GM13976 (cell line): ENCODE measurements at regions not wholly inside any gene's neighbourhood (a gene's known extent, or its start where the extent isn't known, plus 50 kb on each side); places are given as distances from the start of the nearest gene placed in this dataset.

Experiments used
- DNase-seq: peaks from one replicate; pipeline ENCODE4 v3.0.0; 2012; ENCODE audit warnings: low spot score
- in situ Hi-C: fragments of 300-500 bp; cut with MboI; formaldehyde crosslinking; loops from one replicate; pipeline ENCODE4 v1.12.0; 2022; ENCODE audit warnings: low sequenced_read_pairs, mixed read lengths, inconsistent platforms; ENCODE audit not compliant: unreplicated experiment
- TF ChIP-seq, protein P1 (sequence below): IDR thresholded peaks from 2 replicates; pipeline ENCODE4 v1.5.1; 2012; ENCODE audit warnings: borderline replicate concordance, mild to moderate bottlenecking; ENCODE audit not compliant: insufficient read depth; ENCODE audit errors: extremely low read depth, missing control alignments, control extremely low read depth

DNA sequence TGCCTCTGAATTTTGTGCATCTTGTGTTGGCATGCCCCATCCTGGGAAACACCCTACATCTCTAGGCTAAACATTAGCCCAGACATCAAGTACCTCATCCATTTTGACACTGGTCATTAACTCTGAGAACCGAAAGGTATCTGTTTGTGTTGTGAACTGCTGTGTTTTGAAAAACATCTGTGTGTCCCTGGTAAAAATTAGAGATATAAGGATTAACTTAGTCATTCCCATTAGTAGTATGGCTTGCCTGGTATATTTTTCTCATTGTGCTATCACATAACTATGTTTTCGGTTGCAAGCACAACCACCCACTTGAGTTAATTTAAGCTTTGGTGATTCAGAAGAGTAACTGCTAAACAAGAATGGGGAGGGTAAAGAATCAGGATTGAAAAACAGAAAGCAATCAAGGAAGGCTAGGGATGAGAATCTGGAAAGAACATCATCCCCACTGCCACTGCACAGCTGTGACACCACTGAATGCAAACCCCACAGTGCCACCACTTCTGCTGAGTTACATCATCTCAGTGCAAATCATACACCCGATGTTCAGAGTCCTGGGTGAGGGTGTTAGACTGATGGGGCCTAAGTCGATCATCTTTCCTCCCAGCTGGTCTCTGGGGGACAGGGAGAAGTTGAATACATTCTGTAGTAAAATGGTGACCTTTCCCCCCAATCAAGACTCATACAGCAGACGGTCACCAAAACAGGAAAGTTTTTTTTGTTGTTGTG is 234.0 kb downstream of the EPHA4 start:
- no peak for DNase-seq
- in situ Hi-C loops, result no loop called here
- TF ChIP-seq, protein P1, sequence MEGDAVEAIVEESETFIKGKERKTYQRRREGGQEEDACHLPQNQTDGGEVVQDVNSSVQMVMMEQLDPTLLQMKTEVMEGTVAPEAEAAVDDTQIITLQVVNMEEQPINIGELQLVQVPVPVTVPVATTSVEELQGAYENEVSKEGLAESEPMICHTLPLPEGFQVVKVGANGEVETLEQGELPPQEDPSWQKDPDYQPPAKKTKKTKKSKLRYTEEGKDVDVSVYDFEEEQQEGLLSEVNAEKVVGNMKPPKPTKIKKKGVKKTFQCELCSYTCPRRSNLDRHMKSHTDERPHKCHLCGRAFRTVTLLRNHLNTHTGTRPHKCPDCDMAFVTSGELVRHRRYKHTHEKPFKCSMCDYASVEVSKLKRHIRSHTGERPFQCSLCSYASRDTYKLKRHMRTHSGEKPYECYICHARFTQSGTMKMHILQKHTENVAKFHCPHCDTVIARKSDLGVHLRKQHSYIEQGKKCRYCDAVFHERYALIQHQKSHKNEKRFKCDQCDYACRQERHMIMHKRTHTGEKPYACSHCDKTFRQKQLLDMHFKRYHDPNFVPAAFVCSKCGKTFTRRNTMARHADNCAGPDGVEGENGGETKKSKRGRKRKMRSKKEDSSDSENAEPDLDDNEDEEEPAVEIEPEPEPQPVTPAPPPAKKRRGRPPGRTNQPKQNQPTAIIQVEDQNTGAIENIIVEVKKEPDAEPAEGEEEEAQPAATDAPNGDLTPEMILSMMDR, result no peak

DNA sequence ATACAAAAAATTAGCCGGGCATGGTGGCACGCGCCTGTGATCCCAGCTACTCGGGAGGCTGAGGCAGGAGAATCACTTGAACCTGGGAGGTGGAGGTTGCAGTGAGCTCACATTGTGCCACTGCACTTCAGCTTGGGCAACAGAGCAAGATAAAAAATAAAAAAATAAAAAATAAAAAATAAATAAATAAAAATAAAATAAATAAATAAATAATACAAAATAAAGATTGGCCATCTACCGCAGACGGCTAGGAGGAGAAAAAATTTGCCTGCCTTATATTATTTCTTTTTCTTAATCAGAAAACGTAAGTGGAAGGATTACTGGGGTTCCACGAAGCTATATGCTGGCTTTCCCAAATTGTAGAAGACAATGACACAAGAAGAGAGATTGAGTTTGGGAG is 229.7 kb downstream of the EPHA4 start:
- TF ChIP-seq, protein P1, result no peak
- no peak for DNase-seq
- in situ Hi-C loops, result no loop called here

DNA sequence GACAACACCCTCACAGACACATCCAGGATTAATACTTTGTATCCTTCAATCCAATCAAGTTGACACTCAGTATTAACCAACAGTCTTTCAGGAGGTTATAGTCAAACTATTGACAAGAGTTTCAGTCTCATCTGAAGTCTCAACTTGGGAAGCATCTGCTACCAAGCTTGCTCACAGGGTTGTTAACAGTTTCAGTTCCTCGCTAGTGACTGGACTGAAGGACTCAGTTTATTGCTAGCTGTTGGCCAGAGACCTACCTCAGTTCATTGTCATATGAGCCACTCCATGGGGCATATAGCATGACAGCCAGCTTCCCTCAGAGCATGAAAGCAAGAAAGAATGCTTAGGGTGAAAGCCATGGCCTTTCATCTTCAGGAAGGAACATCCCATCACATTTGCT is 228.6 kb downstream of the EPHA4 start:
- peak; percentile 17 for DNase-seq
- TF ChIP-seq, protein P1, result no peak
- in situ Hi-C loops, result no loop called here

DNA sequence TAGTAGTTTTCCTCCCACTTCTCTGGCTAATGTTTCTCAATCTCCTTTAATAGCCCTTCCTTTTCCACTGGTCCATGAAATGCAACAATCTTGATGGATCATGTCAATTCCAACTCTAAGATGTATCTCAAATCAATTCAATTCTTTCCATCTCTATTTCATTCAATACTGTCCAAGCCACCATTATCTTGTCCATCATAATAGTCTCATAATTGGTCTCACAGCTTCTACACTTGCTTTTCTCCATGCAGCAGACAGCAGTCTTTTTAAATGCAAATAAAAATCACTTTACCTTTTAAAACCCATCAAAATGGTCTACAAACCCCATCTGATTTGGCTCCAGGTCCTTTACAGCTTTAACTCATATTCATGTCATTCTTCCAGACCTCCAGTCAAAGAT is 226.6 kb downstream of the EPHA4 start:
- no peak for DNase-seq
- TF ChIP-seq, protein P1, result no peak
- in situ Hi-C loops, result no loop called here

DNA sequence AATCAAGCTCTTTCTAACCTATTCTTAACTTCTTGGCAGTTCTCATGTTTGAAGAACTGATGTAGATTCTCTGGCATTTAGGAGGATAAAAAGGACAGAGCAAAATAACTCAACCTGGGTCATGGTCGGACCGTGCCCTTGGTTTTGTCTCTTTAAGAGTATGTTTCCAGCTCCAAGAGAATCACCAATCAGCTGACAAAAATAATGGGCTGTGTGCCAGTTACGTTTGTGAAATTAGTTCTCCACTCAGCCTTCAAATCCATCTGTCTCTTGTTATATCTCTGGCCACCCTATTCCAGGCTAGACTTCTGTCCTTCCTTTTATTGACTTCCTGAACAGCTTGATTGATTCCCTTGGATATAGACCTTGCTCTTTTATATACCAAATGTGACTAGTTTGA is 225.7 kb downstream of the EPHA4 start:
- TF ChIP-seq, protein P1, result no peak
- no peak for DNase-seq
- in situ Hi-C loops, result no loop called here

DNA sequence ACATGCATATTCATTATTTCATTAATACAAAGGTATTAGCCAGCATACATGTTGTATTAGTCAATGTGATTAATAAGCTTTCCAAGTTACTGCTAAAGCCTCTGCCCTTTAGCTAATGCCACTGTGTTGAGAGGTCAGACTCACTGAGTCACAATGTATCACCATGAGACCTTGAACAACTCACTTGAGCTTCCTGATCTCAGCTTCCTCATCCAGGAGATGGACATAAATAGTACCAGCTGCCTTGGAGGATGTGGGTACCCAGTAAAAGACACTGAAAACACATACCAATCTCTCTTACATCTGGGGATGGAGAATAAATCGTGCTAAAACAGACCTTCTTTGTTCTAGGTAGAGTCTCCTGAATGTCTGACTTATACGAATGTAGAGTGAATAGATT is 224.6 kb downstream of the EPHA4 start:
- TF ChIP-seq, protein P1, result no peak
- DNase-seq, result no peak
- in situ Hi-C loops, result no loop called here
